Pulmonary artery endothelial cell (primary cell): ENCODE measurements at regions not wholly inside any gene's neighbourhood (a gene's known extent, or its start where the extent isn't known, plus 50 kb on each side); places are given as distances from the start of the nearest gene placed in this dataset.

Experiments
- DNase-seq: peaks from one replicate; pipeline ENCODE4 v3.0.0-alpha.2; 2011; ENCODE audit warnings: low read depth, low spot score

DNA sequence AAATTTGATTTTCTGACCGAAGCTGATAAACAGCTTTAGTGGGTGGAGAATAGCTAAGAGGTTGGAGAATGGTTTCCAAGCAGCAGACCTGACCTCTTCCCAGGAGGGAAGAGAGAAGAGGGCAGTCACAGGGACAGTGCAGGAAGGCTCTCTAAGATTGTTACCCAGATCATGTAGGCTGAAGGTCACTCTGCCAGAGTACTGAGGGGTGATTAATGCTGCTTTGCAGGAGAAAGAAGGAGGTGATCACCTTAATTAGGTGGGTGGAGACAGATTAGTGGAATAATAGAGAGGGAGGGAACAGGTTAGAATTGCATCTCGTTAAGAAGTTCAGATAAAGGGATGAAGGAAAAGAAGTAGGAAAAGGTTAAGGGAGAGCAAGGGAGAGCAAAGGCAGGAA lies 440.5 kb downstream of the BRINP1 start:
- DNase-seq: no peak

DNA sequence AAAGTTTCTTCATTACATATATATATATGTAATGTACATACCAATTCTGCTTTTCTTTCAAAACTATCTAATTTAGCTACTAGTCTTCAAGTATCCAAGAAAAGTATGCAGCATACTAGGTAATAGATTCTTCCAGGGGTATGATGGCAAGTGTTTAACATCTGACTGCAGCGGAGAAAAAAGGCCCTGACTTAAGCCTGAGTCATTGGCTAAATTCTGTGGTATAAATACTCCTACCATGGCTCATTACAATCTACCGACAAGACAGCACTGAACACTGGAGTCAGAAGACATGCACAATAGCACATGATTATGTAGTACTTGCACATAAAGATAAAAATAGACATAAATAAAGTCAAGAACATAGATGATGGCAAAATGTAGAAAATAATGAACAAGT lies 439.9 kb downstream of the BRINP1 start:
- no peak for DNase-seq

DNA sequence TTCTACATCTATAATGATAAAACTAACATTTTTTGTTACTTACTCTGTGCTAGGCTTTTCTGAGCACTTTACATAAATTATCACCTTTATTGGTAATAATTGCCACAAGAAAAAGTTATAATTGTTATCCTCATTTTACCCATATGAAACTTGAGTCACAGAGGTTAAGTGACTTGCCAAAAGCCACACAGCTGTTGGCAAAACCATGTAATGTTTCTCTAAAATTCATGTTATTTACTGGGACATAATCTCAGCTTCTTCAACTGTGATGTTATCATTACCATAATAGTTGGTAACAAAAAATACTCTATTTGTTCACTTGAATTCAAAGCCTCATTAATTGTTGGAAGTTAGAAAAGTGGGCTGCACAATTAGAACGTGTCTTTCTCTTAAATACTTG lies 437.3 kb downstream of the BRINP1 start:
- no peak for DNase-seq

DNA sequence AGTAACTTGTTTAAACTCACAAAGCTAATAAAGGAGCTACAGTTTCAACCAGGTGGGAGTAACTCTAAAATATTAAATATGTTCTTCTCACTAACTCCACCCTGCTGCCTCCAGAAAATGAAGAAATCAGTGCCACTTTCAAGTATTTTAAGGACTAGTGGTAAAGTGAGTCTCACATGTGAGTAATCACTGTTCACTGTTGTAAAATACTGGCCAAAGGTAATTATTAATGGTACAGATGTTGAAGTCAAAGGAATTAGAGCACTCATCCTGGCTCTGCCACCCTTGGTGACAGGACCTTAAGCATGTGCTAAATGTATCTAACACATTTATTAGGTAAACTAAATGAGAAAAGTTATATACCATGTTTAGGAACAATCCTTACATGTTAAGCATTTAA lies 430.7 kb downstream of the BRINP1 start:
- DNase-seq: no peak

DNA sequence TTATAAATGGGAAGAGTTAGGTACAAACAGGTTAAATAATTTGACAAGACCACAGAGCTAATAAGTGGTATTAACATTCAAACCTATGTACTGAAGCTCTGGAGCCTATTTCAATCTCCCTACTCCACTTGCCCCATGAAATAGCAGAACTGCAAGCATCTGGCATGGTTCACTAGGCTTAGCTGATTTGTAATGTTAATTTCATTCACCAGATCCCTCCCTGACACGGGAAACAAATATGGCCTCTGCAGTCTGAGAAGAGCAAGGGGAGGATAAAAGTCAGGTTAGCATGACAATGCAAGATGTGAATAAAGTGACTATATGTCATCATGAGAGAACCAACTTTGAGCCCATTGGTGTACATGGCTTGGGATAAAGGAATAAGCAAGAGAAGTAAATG lies 428.8 kb downstream of the BRINP1 start:
- no peak for DNase-seq

DNA sequence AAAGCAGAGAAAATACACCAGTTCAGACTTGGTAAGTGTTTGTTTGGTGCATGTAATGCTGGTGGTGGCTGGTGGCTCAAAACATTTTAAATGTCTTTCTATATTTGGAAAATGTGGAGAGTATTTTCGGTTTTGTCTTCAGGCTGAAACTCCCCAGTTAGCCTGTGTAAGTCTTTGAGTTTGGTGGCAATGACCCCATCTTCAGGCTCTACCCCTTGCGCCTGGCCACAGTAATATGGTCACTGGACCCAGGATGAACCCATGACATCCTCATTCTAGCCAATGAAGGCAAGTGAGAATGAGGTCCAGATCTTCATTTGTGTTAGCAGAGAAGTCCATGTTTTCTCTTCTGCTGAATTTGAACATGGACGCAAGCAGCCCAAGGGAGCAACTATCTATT lies 422.6 kb downstream of the BRINP1 start:
- no peak for DNase-seq

DNA sequence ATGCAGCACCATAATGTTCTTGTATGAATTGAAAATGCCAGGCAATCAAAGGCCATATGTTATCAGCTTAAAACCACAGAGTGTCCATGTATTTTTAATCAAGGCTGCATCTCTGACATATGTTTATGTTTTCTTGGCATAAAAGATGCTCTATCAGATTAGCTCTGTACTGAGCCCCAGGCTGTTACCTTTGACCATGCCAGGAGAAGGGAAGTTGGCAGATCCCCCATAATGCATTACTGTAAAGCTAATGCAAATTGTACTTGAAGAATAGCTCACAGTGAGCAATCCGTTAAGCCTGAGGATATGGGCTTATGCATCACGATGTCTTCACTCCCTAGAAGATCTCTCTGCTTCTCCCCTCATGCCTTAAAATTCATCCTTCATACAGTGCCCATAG lies 414.4 kb downstream of the BRINP1 start:
- no peak for DNase-seq

DNA sequence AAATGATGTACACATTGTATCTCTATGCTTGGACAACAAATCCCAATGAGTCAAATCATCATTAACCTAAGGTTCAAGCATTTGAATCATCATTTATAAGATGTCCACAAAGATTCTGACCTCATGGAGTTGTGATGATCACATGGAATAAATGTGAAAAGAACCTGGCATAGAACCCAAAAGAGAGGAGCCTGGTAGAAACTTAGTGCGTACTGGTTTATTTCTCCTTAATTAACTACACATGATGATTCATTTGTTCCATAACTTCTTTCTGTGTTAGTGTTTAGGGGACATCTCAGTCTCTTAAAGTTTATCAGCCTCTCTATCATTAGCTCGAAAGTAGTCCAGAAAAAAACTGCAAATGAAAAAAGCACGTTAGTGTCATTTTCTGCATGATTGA lies 411.6 kb downstream of the BRINP1 start:
- DNase-seq: no peak

DNA sequence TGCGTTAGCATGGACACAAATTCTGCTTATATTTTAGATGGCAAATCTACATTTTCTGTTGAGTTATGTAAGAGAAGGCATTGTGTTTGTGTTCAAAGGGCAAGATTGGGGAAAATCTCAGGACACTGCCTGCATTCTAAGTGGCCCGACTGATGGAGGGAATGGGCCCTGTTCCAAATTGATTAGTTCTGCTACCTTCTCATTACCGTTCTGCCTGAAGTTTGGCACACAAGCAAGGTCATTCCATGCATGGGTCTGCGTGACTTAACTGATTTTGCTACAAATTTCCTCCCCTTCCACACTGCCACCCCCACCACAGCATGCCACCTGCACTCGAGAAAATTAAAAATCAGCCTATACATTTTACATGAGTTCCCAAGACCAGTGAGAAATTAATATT lies 409.9 kb downstream of the BRINP1 start:
- DNase-seq: no peak

DNA sequence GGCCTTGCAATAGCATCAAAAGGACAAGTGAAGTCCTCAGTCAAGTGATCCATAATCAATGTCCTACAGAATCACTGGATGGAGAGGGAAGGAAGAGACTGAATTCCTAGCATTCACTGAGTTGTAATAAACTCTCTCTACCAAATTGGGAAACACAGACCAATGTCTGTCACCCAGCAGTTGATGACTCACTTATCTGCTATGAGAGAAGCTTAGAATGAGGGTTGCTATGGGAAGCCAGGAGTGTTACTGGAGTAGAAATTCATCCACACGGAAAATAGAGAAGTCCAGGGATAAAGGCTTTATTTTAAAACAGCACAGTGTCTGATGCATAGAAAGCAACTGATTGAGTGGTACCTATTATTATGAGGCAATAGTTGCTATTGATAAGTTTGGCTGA lies 407.4 kb downstream of the BRINP1 start:
- DNase-seq: no peak

DNA sequence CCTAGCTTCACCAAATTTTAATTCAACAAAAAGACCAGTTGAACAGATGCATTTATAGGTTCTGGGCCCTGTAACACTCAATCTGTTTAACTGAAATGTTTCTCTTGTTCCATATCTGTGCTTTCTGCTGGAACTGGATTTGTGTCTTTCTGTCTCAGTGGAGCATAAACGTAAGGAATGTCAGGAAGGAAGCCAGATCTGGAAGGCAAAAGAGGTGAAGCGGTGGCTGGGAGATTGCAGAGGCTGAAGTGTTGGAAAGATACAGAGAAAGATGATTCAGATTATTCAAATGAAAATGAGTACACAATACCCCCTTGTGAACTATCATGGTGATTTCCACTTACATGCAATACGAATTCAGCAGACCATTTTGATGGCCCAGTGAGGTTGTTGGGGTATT lies 406.8 kb downstream of the BRINP1 start:
- DNase-seq: no peak

DNA sequence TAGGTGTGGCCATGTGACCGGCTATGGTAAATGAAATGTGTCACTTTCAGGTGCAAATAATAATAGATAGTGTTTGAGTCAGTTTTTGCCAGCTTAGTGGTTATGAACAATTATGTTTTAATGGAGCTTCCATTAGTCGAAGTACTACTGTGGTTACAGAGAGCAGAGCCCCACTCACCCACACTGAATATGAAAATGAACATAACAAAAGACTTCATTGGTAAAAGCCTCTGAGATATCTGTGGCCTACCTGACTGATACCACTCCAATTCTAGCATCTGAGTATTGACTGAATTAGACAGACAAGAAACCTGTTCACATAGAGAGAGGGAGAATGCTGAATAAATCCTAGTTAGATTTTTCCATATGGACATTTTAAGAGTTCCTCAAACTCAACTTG lies 405.6 kb downstream of the BRINP1 start:
- DNase-seq: no peak

DNA sequence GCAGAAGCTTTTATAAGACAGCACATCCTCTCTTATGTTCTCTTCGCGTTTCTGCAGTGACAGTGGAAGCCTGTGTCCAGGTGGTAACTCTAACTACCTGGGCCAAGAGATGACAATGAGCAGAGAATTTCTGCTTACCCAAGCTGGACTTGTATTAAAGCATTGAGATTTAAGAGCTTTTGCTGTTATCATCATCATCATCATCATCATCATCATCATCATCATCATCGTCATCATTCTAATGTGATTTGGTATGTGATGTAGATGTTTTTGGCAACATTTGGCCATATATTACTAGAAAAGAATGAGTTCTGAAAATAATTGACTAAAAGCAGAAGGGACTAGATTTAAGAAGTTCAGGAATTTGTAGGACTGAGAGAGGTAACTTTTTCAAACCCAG lies 401.3 kb downstream of the BRINP1 start:
- no peak for DNase-seq

DNA sequence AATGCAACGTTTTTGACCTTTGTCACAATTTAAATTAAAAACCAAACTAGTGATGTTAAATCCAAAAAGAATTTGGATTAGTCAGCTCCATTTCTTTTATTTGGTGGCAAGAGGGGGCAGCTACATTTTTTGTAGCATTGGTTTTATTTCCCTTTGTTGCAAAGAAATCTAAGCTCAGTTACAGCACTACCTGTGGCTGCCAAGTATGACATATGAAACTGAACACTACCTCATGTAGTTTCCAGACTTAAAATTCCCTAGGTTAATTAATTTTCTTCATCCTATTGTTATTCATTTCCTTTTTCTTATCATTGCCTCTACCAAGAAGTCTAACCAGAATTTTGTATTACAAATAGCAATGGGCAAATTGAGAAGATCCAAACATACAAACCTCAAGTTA lies 393.5 kb downstream of the BRINP1 start:
- no peak for DNase-seq

DNA sequence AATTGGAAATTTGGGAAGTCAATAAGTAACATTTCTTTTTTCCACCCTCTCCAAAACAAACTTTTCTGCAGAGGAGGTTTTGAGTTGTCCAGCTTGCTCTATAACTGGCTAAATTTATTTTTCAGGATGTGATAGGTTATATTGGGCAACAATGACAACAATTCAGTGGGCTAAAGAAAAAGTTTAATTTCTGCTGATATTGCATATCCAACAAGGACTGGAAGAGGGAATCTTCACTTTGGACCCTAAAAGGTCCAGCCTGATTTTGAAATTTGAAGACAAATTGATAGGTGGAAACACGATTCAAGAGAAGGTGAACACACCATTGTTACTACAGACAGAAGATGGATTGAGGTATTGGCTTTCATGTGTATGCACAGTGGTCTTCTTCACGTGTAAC lies 393.1 kb downstream of the BRINP1 start:
- no peak for DNase-seq

DNA sequence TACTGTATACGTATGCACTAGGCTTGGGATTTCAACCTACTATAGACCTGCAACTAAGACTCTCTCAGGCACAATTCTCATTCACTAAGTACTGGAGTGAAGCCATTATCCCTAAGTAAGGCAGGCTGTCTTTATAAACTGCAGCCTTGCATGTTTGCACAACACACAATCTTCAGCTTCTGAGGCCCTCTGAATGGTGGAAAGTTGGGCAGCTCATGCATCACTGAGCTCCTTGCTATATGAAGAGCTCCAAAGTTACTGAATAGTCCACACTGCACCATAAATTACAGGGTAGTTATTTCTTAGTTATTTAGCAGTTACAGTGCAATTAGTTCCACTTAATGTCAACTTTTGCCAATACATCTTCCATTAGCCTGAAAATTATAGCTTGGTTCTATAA lies 384.6 kb downstream of the BRINP1 start:
- DNase-seq: no peak

DNA sequence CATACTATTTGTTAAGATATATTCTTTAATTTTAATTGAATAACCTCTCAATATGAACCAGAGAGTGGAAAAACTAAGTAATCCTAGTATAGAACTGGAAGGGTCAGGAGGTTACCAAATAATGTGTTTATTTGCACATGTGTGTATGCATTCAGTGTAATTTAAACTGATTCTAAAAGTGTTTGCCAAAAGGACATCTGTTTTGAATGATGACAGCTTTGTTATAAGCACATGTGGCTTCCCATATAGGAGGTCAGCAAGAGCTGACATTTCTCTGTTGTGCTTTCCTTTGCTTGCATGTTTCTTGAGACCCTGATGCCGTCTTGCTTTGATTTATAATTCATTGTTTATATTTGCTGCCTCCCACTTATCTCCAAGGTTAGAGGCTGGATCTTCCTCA lies 383.4 kb downstream of the BRINP1 start:
- DNase-seq: no peak

DNA sequence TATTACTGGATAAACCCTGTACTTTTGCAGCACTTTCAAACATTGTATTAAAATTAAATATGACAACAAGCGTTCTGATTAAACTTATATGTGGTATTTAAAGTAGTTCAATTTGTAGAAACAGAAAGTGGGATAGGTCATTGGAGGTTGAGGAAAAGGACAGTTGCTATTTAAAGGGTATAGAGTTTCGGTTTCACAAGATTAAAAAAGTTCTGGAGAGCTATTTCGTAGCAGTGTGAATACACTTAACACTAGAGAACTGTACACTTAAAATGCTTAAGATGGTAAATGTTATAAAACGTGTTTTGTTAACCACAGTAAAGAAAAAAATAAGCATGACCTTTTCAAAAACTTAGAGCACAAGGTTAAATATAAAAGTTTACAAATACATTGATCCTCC lies 382.1 kb downstream of the BRINP1 start:
- DNase-seq: no peak

DNA sequence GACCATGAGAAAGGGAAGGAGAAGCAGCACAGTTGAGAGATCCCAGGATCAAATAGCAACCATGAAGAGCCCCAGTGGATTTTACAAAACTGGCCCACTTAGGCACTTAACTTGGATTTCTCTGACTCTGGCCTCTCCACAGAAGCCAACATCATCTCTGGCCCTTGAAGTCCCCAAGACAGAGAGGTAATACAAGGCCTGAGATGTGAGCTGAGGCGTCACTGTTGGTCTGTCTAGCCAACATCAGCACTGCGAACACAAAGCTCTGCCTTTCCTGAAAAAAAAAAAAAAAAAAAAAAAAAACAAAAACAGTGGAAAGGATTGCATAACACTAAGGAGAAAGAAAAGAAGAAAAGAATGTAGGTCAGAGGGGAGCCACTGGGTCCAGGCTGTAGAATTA lies 378.3 kb downstream of the BRINP1 start:
- DNase-seq: no peak

DNA sequence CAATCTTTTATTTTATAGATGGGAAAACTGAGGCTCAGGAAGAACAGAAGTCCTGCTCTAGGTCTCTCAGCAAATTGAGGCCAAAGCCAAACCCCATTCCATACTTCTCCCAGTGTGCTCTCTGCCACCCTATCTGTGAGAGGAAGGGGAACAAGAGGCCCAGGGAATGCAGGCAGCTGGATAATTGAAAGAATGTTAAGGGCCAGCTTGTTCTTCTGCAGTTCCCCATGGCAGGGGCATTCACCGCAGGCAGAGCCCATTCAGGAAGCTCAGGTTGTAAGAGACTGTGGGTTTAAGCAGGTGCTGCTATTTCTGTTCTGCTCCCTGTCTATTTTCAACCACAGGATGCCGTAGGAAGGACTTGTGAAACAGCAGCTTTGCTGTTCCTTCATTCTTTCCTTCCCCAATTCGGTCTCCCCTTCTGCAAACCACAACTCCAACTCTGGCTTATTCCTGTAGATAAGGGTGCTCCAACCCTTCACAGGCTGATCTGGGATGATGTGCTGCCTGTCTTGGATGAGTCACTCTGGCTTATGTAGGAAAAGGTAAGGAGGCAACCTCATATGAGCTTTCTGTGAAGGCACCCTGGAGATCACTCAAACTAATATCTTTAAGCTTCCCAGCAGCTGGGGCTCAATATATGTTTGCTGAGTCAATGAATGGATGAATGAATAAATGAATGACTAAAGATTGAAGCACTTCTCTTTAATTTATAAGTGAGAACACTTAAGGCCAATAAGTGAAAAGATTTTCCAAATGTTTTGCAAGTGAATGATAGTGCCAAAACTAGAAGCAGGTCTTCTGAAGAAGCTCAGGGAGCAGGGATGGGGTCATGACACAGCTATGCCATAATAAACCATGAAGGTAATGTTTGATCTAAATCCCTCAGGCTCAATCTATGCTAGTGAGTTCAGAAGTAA lies 377.6 kb downstream of the BRINP1 start:
- DNase-seq: no peak

DNA sequence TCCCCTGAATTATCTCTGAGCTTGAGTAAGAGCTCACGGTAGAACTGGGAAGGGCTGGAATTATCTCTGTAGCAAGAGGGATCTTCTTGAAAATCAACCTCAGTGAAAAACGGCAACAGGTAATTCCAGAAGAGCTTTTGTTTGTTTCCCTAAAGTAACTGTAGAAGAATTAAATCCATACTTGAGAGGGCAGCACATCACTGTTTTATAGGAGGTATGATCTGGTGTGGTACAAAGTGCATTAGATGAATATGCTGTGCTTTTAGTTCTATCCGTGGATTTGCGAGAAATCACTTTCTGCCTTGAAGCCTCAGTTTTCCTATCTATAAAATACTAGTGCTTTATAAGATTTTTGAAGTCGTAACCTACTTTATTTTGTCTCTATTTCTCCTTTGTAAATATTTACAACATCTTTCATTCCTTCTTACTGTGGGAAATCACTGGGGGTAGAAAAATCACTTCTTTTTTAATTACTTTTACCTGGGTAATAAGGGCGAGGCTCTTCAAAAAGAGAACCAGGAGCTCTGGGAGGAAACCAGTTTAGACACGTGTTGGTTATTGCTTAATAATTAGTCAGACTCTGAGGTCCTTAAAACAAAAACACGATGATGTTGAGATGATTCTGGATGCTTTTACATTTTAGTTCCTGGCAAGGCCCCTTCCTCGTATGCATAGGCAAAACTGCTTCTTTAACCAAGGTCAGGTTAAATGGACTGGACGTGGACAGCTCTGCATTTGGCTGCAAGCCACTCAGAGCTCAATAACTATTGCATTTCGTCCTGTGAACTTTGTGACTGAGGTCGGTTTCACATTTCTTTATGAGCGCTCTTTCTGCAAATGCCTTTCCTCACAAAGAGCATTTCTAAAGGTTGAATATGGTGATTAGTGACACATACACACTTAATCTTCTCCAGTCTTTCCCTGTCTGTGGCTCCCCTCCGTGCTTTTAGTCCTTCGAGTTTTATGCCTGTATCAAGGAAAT lies 376.1 kb downstream of the BRINP1 start:
- DNase-seq: no peak

DNA sequence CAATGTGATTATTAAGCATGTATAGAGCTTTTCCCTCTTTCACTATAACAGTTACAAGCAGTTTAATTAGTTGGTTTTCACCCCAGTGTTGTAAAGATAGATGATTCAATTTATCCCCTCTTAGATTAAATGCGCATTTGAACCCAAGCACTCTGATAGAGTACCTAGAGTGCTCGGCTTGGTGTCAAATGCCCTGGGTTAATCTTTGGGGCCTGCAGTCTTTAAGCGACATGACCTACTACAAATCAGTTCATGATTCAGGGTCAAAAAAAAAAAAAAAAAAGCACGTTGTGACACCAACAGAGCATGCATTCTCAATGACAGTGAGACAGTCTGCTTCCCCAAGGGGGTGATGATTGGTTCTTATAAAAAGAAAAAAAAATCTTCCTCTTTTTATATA lies 375.3 kb downstream of the BRINP1 start:
- DNase-seq: no peak

DNA sequence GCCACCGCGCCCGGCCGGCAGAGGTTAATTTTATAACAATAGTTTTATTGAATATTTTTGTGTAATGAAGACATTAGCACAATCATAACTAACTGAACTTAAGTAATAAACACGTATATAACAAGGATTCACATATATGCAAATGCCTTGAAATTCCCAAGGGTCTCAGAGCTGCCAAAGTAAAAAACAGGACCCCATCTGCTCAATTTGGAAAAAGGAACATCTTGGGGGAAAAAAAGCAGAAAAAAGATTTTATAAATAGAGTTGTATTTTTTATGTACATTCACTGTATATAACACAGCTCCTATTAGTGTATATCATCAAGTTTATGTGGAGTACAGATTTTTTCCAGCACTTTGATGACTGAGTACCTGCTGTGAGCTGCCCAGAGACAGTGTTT lies 366.7 kb downstream of the BRINP1 start:
- no peak for DNase-seq
